A549 (cell line): ENCODE measurements at regions not wholly inside any gene's neighbourhood (a gene's known extent, or its start where the extent isn't known, plus 50 kb on each side); places are given as distances from the start of the nearest gene placed in this dataset.

Source experiments
- ATAC-seq, 2 experiments: fragments of 200-7000 bp in 1 of 2; fragments of >200 bp in 1 of 2; cut with Nextera tagmentation in 1 of 2; cut with Tn5 transposase in 1 of 2; 3 replicates each; pipeline versions ENCODE4 v1.8.0 to v1.9.1; 2018 to 2020; ENCODE audit warnings: mild to moderate bottlenecking in 1 of 2, moderate library complexity in 1 of 2
- CTCF ChIA-PET: fragments of 300-600 bp; sonication (Branson Sonifier 250); formaldehyde crosslinking; extraction: SDS; loops from one replicate; lab custom pipeline; 2021; ENCODE audit warnings: antibody characterized with exemption, inconsistent platforms; lab: Yijun Ruan, JAX
- POLR2A ChIA-PET: fragments of 350-600 bp; formaldehyde crosslinking; extraction: SDS; loops from one replicate; lab custom pipeline; 2021; ENCODE audit warnings: antibody characterized with exemption, inconsistent platforms; lab: Yijun Ruan, JAX
- DNase-seq, 2 experiments: peaks; one replicate each; pipeline versions ENCODE4 v3.0.0 to v3.0.0-alpha.2; 2011 to 2016; ENCODE audit warnings: low read depth in 1 of 2, low spot score in 1 of 2
- FAIRE-seq: peaks from 2 replicates; lab custom pipeline; 2011; peaks lifted over from hg19 to GRCh38; lab: Jason Lieb, UNC
- H3K27ac ChIP-seq, 2 experiments: fragments of >200 bp; sonication (Bioruptor Twin); formaldehyde crosslinking; 3 replicates each; pipeline ENCODE4 v1.5.1; 2016 to 2017
- H3K4me1 ChIP-seq: fragments of >200 bp; sonication (Bioruptor Twin); formaldehyde crosslinking; 3 replicates; pipeline ENCODE4 v1.6.1; 2016
- H3K4me2 ChIP-seq: fragments of >200 bp; sonication (Bioruptor Twin); formaldehyde crosslinking; 3 replicates; pipeline ENCODE4 v1.6.1; 2016
- H3K4me3 ChIP-seq: fragments of >200 bp; sonication (Bioruptor Twin); formaldehyde crosslinking; 3 replicates; pipeline ENCODE4 v1.5.1; 2016
- H3K9me3 ChIP-seq: fragments of >200 bp; sonication (Bioruptor Twin); formaldehyde crosslinking; 3 replicates; pipeline ENCODE4 v1.6.1; 2016
- CBX2 ChIP-seq: fragments of 200-600 bp; sonication (generic); IDR thresholded peaks from 2 replicates; pipeline ENCODE4 v1.6.1; 2016; ENCODE audit warnings: low read depth, mild to moderate bottlenecking, borderline replicate concordance
- CEBPB ChIP-seq, 2 experiments: fragments of >200 bp in 1 of 2; sonication (Bioruptor Twin) in 1 of 2; formaldehyde crosslinking in 1 of 2; IDR thresholded peaks; 2 replicates each; pipeline ENCODE4 v1.6.1; 2012 to 2016
- CHD2 ChIP-seq: fragments of 150-350 bp; IDR thresholded peaks from 2 replicates; pipeline ENCODE4 v1.6.1; 2014; ENCODE audit warnings: low read length; ENCODE audit not compliant: partially characterized antibody
- EHMT2 ChIP-seq: fragments of 200-600 bp; sonication (generic); IDR thresholded peaks from 2 replicates; pipeline ENCODE4 v1.6.1; 2016; ENCODE audit warnings: antibody characterized with exemption, low read depth, mild to moderate bottlenecking, moderate library complexity
- ESRRA ChIP-seq: fragments of 150-350 bp; IDR thresholded peaks from 2 replicates; pipeline ENCODE4 v1.6.1; 2014; ENCODE audit warnings: mild to moderate bottlenecking, low read length, borderline replicate concordance
- FOSB ChIP-seq: fragments of 250-450 bp; sonication (Bioruptor Pico); IDR thresholded peaks from 2 replicates; pipeline ENCODE4 v1.5.0; 2020; ENCODE audit warnings: mild to moderate bottlenecking, moderate library complexity
- FOXS1 ChIP-seq: fragments of 250-450 bp; sonication (Bioruptor Pico); IDR thresholded peaks from 2 replicates; pipeline ENCODE4 v1.5.0; 2020; ENCODE audit warnings: mild to moderate bottlenecking, moderate library complexity
- HDAC2 ChIP-seq: fragments of 200-600 bp; sonication (generic); IDR thresholded peaks from 2 replicates; pipeline ENCODE4 v1.6.1; 2016
- HEYL ChIP-seq: fragments of 250-450 bp; sonication (Bioruptor Pico); IDR thresholded peaks from 2 replicates; pipeline ENCODE4 v1.8.0; 2021; ENCODE audit warnings: mild to moderate bottlenecking, moderate library complexity
- HMGXB4 ChIP-seq: fragments of 250-450 bp; sonication (Bioruptor Pico); IDR thresholded peaks from 2 replicates; pipeline ENCODE4 v1.5.0; 2021; ENCODE audit warnings: mild to moderate bottlenecking, moderate library complexity, borderline replicate concordance
- HOXA7 ChIP-seq: fragments of 250-450 bp; sonication (Bioruptor Pico); IDR thresholded peaks from 2 replicates; pipeline ENCODE4 v1.5.0; 2020; ENCODE audit warnings: mild to moderate bottlenecking, moderate library complexity
- HOXB5 ChIP-seq: fragments of 250-450 bp; sonication (Bioruptor Pico); IDR thresholded peaks from 2 replicates; pipeline ENCODE4 v1.5.0; 2020; ENCODE audit warnings: mild to moderate bottlenecking, moderate library complexity
- JUNB ChIP-seq: fragments of >200 bp; sonication (Bioruptor Twin); formaldehyde crosslinking; IDR thresholded peaks from 2 replicates; pipeline ENCODE4 v1.6.1; 2016
- MAZ ChIP-seq: fragments of 150-350 bp; IDR thresholded peaks from 2 replicates; pipeline ENCODE4 v1.6.1; 2014; ENCODE audit warnings: antibody characterized with exemption, low read depth, low read length, borderline replicate concordance
- MYC ChIP-seq: IDR thresholded peaks from 2 replicates; pipeline ENCODE4 v1.6.1; 2012; ENCODE audit warnings: mild to moderate bottlenecking, inconsistent platforms, low read length, improper control_type of control experiment, borderline replicate concordance
- NFE2L2 ChIP-seq: fragments of 150-350 bp; conservative IDR thresholded peaks from 2 replicates; pipeline ENCODE4 v1.6.1; 2014; ENCODE audit warnings: low read length
- NR3C1 ChIP-seq: fragments of >200 bp; sonication (Bioruptor Twin); formaldehyde crosslinking; IDR thresholded peaks from 3 replicates; pipeline ENCODE4 v1.6.1; 2017
- PBX3 ChIP-seq: IDR thresholded peaks from 2 replicates; pipeline ENCODE4 v1.6.1; 2012
- RNF2 ChIP-seq: fragments of 200-600 bp; sonication (generic); IDR thresholded peaks from 2 replicates; pipeline ENCODE4 v1.6.1; 2016; ENCODE audit warnings: low read depth, mild to moderate bottlenecking, antibody characterized with exemption, moderate library complexity, borderline replicate concordance
- TFCP2L1 ChIP-seq: fragments of 250-450 bp; sonication (Bioruptor Pico); IDR thresholded peaks from 2 replicates; pipeline ENCODE4 v1.5.0; 2021; ENCODE audit warnings: mild to moderate bottlenecking
- ZSCAN20 ChIP-seq: fragments of 250-450 bp; sonication (Bioruptor Pico); IDR thresholded peaks from 2 replicates; pipeline ENCODE4 v1.8.0; 2022; ENCODE audit warnings: mild to moderate bottlenecking, moderate library complexity
- WGBS: methylation state at CpG from one replicate; pipeline ENCODE4 v1.1.6; 2017; ENCODE audit errors: missing lambda C conversion rate; 5-methylcytosine and 5-hydroxymethylcytosine counted together
- TF ChIP-seq, protein P1 (sequence below): fragments of 200-600 bp; sonication (generic); IDR thresholded peaks from 2 replicates; pipeline ENCODE4 v1.6.1; 2016; ENCODE audit warnings: antibody characterized with exemption, mild to moderate bottlenecking, moderate library complexity
- TF ChIP-seq, protein P2 (sequence below): fragments of 250-450 bp; sonication (Bioruptor Pico); IDR thresholded peaks from 2 replicates; pipeline ENCODE4 v1.5.0; 2020; ENCODE audit warnings: low read depth, mild to moderate bottlenecking, moderate library complexity

DNA sequence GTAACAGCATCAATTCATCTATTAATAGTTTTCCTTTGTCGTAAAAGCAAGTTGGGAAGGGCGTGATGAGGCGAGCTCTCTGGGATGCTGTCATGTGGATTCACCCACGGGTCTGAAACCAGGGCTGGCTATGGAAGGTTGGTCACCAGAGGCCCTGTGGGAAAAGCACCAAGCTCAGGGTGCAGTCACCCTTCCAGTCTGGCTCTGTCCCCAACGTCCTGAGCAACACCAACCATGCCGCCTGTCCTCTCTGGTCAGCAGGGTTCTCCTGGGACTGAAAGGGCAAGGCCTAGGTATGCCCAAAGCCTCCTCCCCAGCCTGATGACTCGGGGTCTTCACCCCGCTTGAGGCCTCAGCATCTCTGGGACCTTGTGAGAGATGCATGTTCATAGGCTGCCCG lies 97.2 kb upstream of the MSX1 start (continued):
- TF ChIP-seq RNF2 (no peak), NR3C1 (no peak), TFCP2L1 (CRISPR knock-in tag) (no peak), HDAC2 (no peak), CEBPB (IDR thresholded peaks at IDR 0.05) (no peak), ZSCAN20 (no peak), NFE2L2 (no peak)
- TF ChIP-seq, all 56 proteins: peak for 0

GRCh38 chr4:4761128-4761982 lies 98.1 kb upstream of the MSX1 start:
- ATAC-seq (no peak), DNase-seq (no peak), FAIRE-seq (no peak)
- Histone ChIP-seq H3K4me3 (no peak overlapping the region), H3K4me1 (no peaks in the 10 kb centered on the region), H3K4me2 (no peak overlapping the region), H3K27ac (no peak overlapping the region), H3K9me3 (no peaks in the 10 kb centered on the region)
- CTCF ChIA-PET, result no interaction called here
- WGBS, result 85% methylated on average over 16 of the region's 20 CpGs
- POLR2A ChIA-PET, result no interaction called here
- TF ChIP-seq EHMT2 (no peak), FOSB (CRISPR knock-in tag) (no peak), TFCP2L1 (CRISPR knock-in tag) (no peak)
- TF ChIP-seq, protein P1, sequence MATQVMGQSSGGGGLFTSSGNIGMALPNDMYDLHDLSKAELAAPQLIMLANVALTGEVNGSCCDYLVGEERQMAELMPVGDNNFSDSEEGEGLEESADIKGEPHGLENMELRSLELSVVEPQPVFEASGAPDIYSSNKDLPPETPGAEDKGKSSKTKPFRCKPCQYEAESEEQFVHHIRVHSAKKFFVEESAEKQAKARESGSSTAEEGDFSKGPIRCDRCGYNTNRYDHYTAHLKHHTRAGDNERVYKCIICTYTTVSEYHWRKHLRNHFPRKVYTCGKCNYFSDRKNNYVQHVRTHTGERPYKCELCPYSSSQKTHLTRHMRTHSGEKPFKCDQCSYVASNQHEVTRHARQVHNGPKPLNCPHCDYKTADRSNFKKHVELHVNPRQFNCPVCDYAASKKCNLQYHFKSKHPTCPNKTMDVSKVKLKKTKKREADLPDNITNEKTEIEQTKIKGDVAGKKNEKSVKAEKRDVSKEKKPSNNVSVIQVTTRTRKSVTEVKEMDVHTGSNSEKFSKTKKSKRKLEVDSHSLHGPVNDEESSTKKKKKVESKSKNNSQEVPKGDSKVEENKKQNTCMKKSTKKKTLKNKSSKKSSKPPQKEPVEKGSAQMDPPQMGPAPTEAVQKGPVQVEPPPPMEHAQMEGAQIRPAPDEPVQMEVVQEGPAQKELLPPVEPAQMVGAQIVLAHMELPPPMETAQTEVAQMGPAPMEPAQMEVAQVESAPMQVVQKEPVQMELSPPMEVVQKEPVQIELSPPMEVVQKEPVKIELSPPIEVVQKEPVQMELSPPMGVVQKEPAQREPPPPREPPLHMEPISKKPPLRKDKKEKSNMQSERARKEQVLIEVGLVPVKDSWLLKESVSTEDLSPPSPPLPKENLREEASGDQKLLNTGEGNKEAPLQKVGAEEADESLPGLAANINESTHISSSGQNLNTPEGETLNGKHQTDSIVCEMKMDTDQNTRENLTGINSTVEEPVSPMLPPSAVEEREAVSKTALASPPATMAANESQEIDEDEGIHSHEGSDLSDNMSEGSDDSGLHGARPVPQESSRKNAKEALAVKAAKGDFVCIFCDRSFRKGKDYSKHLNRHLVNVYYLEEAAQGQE, result no peak

- FAIRE-seq, result no peak
- 60% methylated on average over 6 of the region's 7 CpGs for WGBS
- no peak overlapping the region for H3K4me2 ChIP-seq
- ChIA-PET CTCF (interaction anchor here (1.1 kb wide), 1 partner anchor 10 kb away, joined by 3 read pairs; no protein-coding TSS in a partner anchor), POLR2A (no interaction called here)
- H3K4me1 ChIP-seq, result no peaks in the 10 kb centered on the region
- no peak for DNase-seq
- no peak overlapping the region for H3K27ac ChIP-seq
- H3K4me3 ChIP-seq, result no peak overlapping the region
- TF ChIP-seq ESRRA (no peak), FOXS1 (no peak), JUNB (no peak), CBX2 (no peak), PBX3 (no peak), HMGXB4 (CRISPR knock-in tag) (no peak), HOXA7 (CRISPR knock-in tag) (no peak), HOXB5 (no peak), NFE2L2 (no peak), MAZ (no peak), MYC (no peak), HEYL (no peak), CHD2 (no peak)
- TF ChIP-seq, protein P2, sequence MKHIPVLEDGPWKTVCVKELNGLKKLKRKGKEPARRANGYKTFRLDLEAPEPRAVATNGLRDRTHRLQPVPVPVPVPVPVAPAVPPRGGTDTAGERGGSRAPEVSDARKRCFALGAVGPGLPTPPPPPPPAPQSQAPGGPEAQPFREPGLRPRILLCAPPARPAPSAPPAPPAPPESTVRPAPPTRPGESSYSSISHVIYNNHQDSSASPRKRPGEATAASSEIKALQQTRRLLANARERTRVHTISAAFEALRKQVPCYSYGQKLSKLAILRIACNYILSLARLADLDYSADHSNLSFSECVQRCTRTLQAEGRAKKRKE, result no peak
- TF ChIP-seq, all 56 proteins: peak for 0
- H3K9me3 ChIP-seq, result no peaks in the 10 kb centered on the region
- no peak for ATAC-seq
Observed at GRCh38 chr4:4759883-4760282, 99.6 kb upstream of the MSX1 start.
